OCI-LY3 (cell line): ENCODE measurements at regions not wholly inside any gene's neighbourhood (a gene's known extent, or its start where the extent isn't known, plus 50 kb on each side); places are given as distances from the start of the nearest gene placed in this dataset.

Experiments used
- H2AFZ ChIP-seq: fragments of 200-600, 300-600 bp; shearing (Covaris generic); 2 replicates; pipeline ENCODE4 v1.6.0; 2014; ENCODE audit warnings: antibody characterized with exemption, low read depth, low read length
- H3K27ac ChIP-seq: fragments of 200-600, 300-600 bp; sonication (generic); 2 replicates; pipeline ENCODE4 v1.5.1; 2014; ENCODE audit warnings: mild to moderate bottlenecking, low read length, moderate library complexity, mixed read lengths
- H3K27me3 ChIP-seq: fragments of 200-600, 300-600 bp; sonication (generic); 2 replicates; pipeline ENCODE4 v1.6.1; 2014; ENCODE audit warnings: low read depth, low read length, mixed read lengths
- H3K36me3 ChIP-seq: fragments of 200-600, 300-600 bp; sonication (generic); replicated peaks from 2 replicates; pipeline ENCODE3; 2014; ENCODE audit warnings: low read depth, low read length, mixed read lengths
- H3K4me1 ChIP-seq: fragments of 300-600, 200-600 bp; sonication (generic); 2 replicates; pipeline ENCODE4 v1.6.1; 2014; ENCODE audit warnings: low read length, mixed read lengths
- H3K4me2 ChIP-seq: fragments of 200-600, 300-600 bp; sonication (generic); 2 replicates; pipeline ENCODE4 v1.6.1; 2014; ENCODE audit warnings: low read length, mixed read lengths
- H3K4me3 ChIP-seq: fragments of 300-600, 200-600 bp; sonication (generic); 2 replicates; pipeline ENCODE4 v1.5.1; 2014; ENCODE audit warnings: antibody characterized with exemption, mild to moderate bottlenecking, low read length, moderate library complexity
- H3K79me2 ChIP-seq: fragments of 300-600, 200-600 bp; shearing (Covaris generic); 2 replicates; pipeline ENCODE4 v1.6.1; 2014; ENCODE audit warnings: mild to moderate bottlenecking, low read length, mixed read lengths
- H3K9ac ChIP-seq: fragments of 300-600, 200-600 bp; shearing (Covaris generic); 2 replicates; pipeline ENCODE4 v1.6.0; 2014; ENCODE audit warnings: mild to moderate bottlenecking, low read length, moderate library complexity
- H3K9me3 ChIP-seq: fragments of 200-600, 300-600 bp; shearing (Covaris generic); 2 replicates; pipeline ENCODE4 v1.6.1; 2014; ENCODE audit warnings: low read length, mixed read lengths; ENCODE audit not compliant: insufficient read depth
- H4K20me1 ChIP-seq: fragments of 200-600, 300-600 bp; sonication (generic); 2 replicates; pipeline ENCODE4 v1.6.1; 2016; ENCODE audit warnings: low read length, mixed read lengths; ENCODE audit not compliant: insufficient read depth
- EZH2phosphoT487 ChIP-seq: fragments of 200-600 bp; shearing (Covaris generic); IDR thresholded peaks from 2 replicates; pipeline ENCODE4 v1.6.1; 2018; ENCODE audit warnings: antibody characterized with exemption, mixed run types, low read depth
- TF ChIP-seq, protein P1 (sequence below): fragments of 200-600, 300-600 bp; sonication (generic); IDR thresholded peaks from 2 replicates; pipeline ENCODE4 v1.5.1; 2014; ENCODE audit warnings: antibody characterized with exemption, low read length, low read depth

DNA sequence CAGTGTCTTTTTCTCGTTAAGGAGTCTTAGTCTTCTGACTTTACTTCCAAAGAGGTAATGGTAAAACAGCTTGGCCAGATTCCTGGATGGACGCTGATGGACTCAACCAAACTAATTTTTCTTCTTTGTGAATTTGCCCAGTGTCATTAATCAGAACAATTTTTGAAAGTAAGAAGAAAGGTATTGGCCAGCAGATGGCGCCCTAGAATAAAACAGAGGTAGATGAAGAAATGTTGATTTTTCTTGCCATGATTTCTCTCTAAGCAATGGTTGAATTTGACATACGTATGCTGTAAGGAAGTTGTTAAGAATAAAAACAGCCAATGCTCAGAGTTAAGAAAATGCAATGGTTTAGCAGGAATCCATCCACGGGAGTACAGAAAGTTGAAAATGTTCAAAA, 500.0 kb downstream of the DIRAS2 start:
- Histone ChIP-seq H3K27me3 (no peaks in the 10 kb centered on the region), H3K4me2 (peak overlapping the region; percentile 64), H3K27ac (no peak overlapping the region), H3K9me3 (no peaks in the 10 kb centered on the region), H2AFZ (peak overlapping the region; percentile 82), H3K9ac (no peak overlapping the region), H3K4me3 (peak overlapping the region; percentile 52), H3K4me1 (0 out of 2 replicates have a peak, but pooled peaks cover 3% of the 10 kb centered on the region), H3K36me3 (no peaks in the 10 kb centered on the region), H3K79me2 (no peaks in the 10 kb centered on the region), H4K20me1 (no peaks in the 10 kb centered on the region)
- no peak for TF ChIP-seq EZH2phosphoT487
- TF ChIP-seq, protein P1, sequence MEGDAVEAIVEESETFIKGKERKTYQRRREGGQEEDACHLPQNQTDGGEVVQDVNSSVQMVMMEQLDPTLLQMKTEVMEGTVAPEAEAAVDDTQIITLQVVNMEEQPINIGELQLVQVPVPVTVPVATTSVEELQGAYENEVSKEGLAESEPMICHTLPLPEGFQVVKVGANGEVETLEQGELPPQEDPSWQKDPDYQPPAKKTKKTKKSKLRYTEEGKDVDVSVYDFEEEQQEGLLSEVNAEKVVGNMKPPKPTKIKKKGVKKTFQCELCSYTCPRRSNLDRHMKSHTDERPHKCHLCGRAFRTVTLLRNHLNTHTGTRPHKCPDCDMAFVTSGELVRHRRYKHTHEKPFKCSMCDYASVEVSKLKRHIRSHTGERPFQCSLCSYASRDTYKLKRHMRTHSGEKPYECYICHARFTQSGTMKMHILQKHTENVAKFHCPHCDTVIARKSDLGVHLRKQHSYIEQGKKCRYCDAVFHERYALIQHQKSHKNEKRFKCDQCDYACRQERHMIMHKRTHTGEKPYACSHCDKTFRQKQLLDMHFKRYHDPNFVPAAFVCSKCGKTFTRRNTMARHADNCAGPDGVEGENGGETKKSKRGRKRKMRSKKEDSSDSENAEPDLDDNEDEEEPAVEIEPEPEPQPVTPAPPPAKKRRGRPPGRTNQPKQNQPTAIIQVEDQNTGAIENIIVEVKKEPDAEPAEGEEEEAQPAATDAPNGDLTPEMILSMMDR, result peak; percentile 85

GRCh38 chr9:90147426-90147825, 495.2 kb downstream of the DIRAS2 start:
- H3K4me1 ChIP-seq, result 0 out of 2 replicates have a peak, but pooled peaks cover 3% of the 10 kb centered on the region
- H3K9ac ChIP-seq, result no peak overlapping the region
- H3K27ac ChIP-seq, result no peak overlapping the region
- peaks cover 6% of the 10 kb centered on the region; the same call in 1 of the 2 replicates for H3K9me3 ChIP-seq
- TF ChIP-seq EZH2phosphoT487, result no peak
- TF ChIP-seq, protein P1, result no peak
- no peak overlapping the region for H2AFZ ChIP-seq
- no peaks in the 10 kb centered on the region for H4K20me1 ChIP-seq
- no peak overlapping the region for H3K4me3 ChIP-seq
- H3K4me2 ChIP-seq, result no peak overlapping the region
- H3K79me2 ChIP-seq, result no peaks in the 10 kb centered on the region
- peaks cover 3% of the 10 kb centered on the region; the same call in 1 of the 2 replicates for H3K27me3 ChIP-seq
- no peaks in the 10 kb centered on the region for H3K36me3 ChIP-seq

DNA sequence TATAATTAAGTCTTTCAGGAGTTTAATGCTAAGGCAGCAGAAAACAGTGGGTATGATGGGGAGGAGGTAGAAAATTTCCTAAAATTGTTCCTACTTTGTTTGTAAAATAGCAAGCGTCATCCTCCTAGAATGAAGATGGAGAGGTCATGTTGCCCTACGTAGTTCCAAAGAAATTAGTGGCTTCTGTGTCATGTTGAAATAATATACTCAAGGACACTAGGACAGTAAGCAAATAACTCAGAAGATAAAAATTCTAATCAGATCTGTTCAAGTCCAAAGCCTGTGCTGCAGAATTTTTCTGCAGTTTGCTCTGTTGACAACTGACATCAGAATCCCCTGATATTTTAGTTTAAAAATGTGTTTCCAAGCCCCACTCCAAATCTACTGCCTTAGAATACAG, 486.3 kb downstream of the DIRAS2 start:
- no peak overlapping the region for H2AFZ ChIP-seq
- no peak for TF ChIP-seq EZH2phosphoT487
- TF ChIP-seq, protein P1, result no peak

GRCh38 chr9:90162326-90162725, 480.3 kb downstream of the DIRAS2 start:
- Histone ChIP-seq H3K9ac (no peak overlapping the region), H3K4me2 (no peak overlapping the region), H3K9me3 (no peaks in the 10 kb centered on the region), H3K4me3 (no peak overlapping the region), H3K27me3 (peaks cover 15% of the 10 kb centered on the region), H4K20me1 (no peaks in the 10 kb centered on the region), H3K79me2 (no peaks in the 10 kb centered on the region), H3K27ac (no peak overlapping the region), H2AFZ (no peak overlapping the region), H3K36me3 (no peaks in the 10 kb centered on the region), H3K4me1 (no peaks in the 10 kb centered on the region)
- TF ChIP-seq, protein P1, result no peak
- no peak for TF ChIP-seq EZH2phosphoT487

More for the DNA sequence above, 486.3 kb downstream of the DIRAS2 start:
- no peak overlapping the region for H3K27ac ChIP-seq
- H3K4me1 ChIP-seq, result no peaks in the 10 kb centered on the region
- no peak overlapping the region for H3K9ac ChIP-seq
- H3K9me3 ChIP-seq, result no peaks in the 10 kb centered on the region
- no peaks in the 10 kb centered on the region for H4K20me1 ChIP-seq
- no peak overlapping the region for H3K4me3 ChIP-seq
- H3K4me2 ChIP-seq, result no peak overlapping the region
- no peaks in the 10 kb centered on the region for H3K79me2 ChIP-seq
- H3K36me3 ChIP-seq, result no peaks in the 10 kb centered on the region
- peaks cover 16% of the 10 kb centered on the region for H3K27me3 ChIP-seq
